ENCODE measurements at regions not wholly inside any gene's neighbourhood (a gene's known extent, or its start where the extent isn't known, plus 50 kb on each side); places are given as distances from the start of the nearest gene placed in this dataset.

- no peak for DNase-seq
- Mint-ChIP-seq H3K4me3 (no peak overlapping the region), H3K36me3 (ENCODE audit: low read depth) (peaks cover 5% of the 10 kb centered on the region), H3K4me1 (peaks cover 42% of the 10 kb centered on the region), H3K9me3 (peaks cover 5% of the 10 kb centered on the region), H3K27me3 (ENCODE audit: low read depth, poor library complexity) (peaks cover 2% of the 10 kb centered on the region), H3K27ac (peak overlapping the region; percentile 60)
- no peak for TF ChIP-seq CTCF (IDR thresholded peaks at IDR 0.05)
Observed at GRCh38 chr6:113353392-113353791, 503.8 kb upstream of the MARCKS start.

GRCh38 chr6:113354204-113354895 is 502.8 kb upstream of the MARCKS start:
- H3K4me1 Mint-ChIP-seq: peaks cover 51% of the 10 kb centered on the region
- peaks cover 5% of the 10 kb centered on the region for H3K36me3 Mint-ChIP-seq (ENCODE audit: low read depth)
- H3K27ac Mint-ChIP-seq: no peak overlapping the region

GRCh38 chr6:113356139-113356538 is 501.0 kb upstream of the MARCKS start:
- Mint-ChIP-seq H3K4me3 (no peak overlapping the region), H3K4me1 (peaks cover 56% of the 10 kb centered on the region), H3K27me3 (ENCODE audit: low read depth, poor library complexity) (no peaks in the 10 kb centered on the region), H3K27ac (no peak overlapping the region), H3K9me3 (peaks cover 5% of the 10 kb centered on the region), H3K36me3 (ENCODE audit: low read depth) (peaks cover 5% of the 10 kb centered on the region)
- TF ChIP-seq CTCF (IDR thresholded peaks at IDR 0.05): no peak
- DNase-seq: no peak

More at GRCh38 chr6:113354204-113354895, 502.8 kb upstream of the MARCKS start:
- TF ChIP-seq CTCF (IDR thresholded peaks at IDR 0.05): no peak
- DNase-seq: no peak
- peaks cover under 1% of the 10 kb centered on the region for H3K27me3 Mint-ChIP-seq (ENCODE audit: low read depth, poor library complexity)
- peaks cover 5% of the 10 kb centered on the region for H3K9me3 Mint-ChIP-seq
- no peak overlapping the region for H3K4me3 Mint-ChIP-seq

GRCh38 chr6:113357041-113357440 is 500.1 kb upstream of the MARCKS start:
- peaks cover 5% of the 10 kb centered on the region for H3K9me3 Mint-ChIP-seq
- H3K27ac Mint-ChIP-seq: no peak overlapping the region
- peaks cover 5% of the 10 kb centered on the region for H3K36me3 Mint-ChIP-seq (ENCODE audit: low read depth)
- H3K4me1 Mint-ChIP-seq: peaks cover 65% of the 10 kb centered on the region
- H3K27me3 Mint-ChIP-seq (ENCODE audit: low read depth, poor library complexity): no peaks in the 10 kb centered on the region
- no peak for DNase-seq
- no peak overlapping the region for H3K4me3 Mint-ChIP-seq
- no peak for TF ChIP-seq CTCF (IDR thresholded peaks at IDR 0.05)

- H3K27ac Mint-ChIP-seq: no peak overlapping the region
- no peak for TF ChIP-seq CTCF (IDR thresholded peaks at IDR 0.05)
- no peaks in the 10 kb centered on the region for H3K27me3 Mint-ChIP-seq (ENCODE audit: low read depth, poor library complexity)
- H3K4me1 Mint-ChIP-seq: peaks cover 66% of the 10 kb centered on the region
- H3K36me3 Mint-ChIP-seq (ENCODE audit: low read depth): no peaks in the 10 kb centered on the region
- H3K4me3 Mint-ChIP-seq: no peak overlapping the region
- no peaks in the 10 kb centered on the region for H3K9me3 Mint-ChIP-seq
- no peak for DNase-seq
Observed at GRCh38 chr6:113358063-113358583, 499.0 kb upstream of the MARCKS start.

All from nephron progenitor cell (in vitro differentiated cells).